Heart left ventricle (tissue), 16 donors: ENCODE measurements at regions not wholly inside any gene's neighbourhood (a gene's known extent, or its start where the extent isn't known, plus 50 kb on each side); places are given as distances from the start of the nearest gene placed in this dataset.
A peak's percentile ranks its signal among the peaks of the same experiment; 100 is the strongest.

Source experiments
- ATAC-seq, 4 donors: fragments of 200-7000 bp; cut with Tn5 transposase; one replicate each; pipeline ENCODE4 v1.9.1; 2020 to 2022; ENCODE audit warnings: moderate library complexity in 4 of 4, mild to moderate bottlenecking in 3 of 4, moderate number of reproducible peaks in 1 of 4
- DNase-seq, 5 donors: peaks; one replicate each; pipeline ENCODE4 v3.0.0-alpha.2; 2020
- H3K27ac ChIP-seq, 12 donors: fragments of 200-600 bp; sonication (generic) in 4 of 12; one replicate each; pipeline versions ENCODE4 v1.5.0 to v1.8.0; 2016 to 2022; ENCODE audit warnings: mild to moderate bottlenecking in 2 of 12
- H3K27me3 ChIP-seq, 9 donors: fragments of 200-600 bp; sonication (generic) in 2 of 9; one replicate each; pipeline versions ENCODE4 v1.5.1 to v1.8.0; 2016 to 2022; ENCODE audit warnings: mild to moderate bottlenecking in 3 of 9
- H3K36me3 ChIP-seq, 9 donors: fragments of 200-600 bp; sonication (generic) in 2 of 9; one replicate each; pipeline versions ENCODE4 v1.5.0 to v1.8.0; 2018 to 2022; ENCODE audit warnings: mild to moderate bottlenecking in 2 of 9
- H3K4me1 ChIP-seq, 12 donors: fragments of 200-600 bp; sonication (generic) in 4 of 12; one replicate each; pipeline versions ENCODE4 v1.5.0 to v1.8.0; 2016 to 2022; ENCODE audit warnings: mild to moderate bottlenecking in 3 of 12
- H3K4me3 ChIP-seq, 12 donors: fragments of 200-600 bp; sonication (generic) in 4 of 12; one replicate each; pipeline versions ENCODE4 v1.5.0 to v1.8.0; 2017 to 2022; ENCODE audit warnings: mild to moderate bottlenecking in 9 of 12, moderate library complexity in 4 of 12
- H3K9me3 ChIP-seq, 12 donors: fragments of 200-600 bp; sonication (generic) in 4 of 12; one replicate each; pipeline versions ENCODE4 v1.5.0 to v1.8.0; 2016 to 2022; ENCODE audit warnings: mild to moderate bottlenecking in 1 of 12
- POLR2A ChIP-seq, 2 donors: fragments of 450-650 bp; IDR thresholded peaks; one replicate each; pipeline ENCODE4 v1.6.1; 2017; ENCODE audit warnings: antibody characterized with exemption in 2 of 2, mild to moderate bottlenecking in 2 of 2, moderate library complexity in 2 of 2
- WGBS, 4 donors: extraction: QIAGEN DNeasy Blood & Tissue Kit in 2 of 4; methylation state at CpG; one replicate each; pipeline versions ENCODE4 v1.1.5 to v1.1.7; 2013 to 2018; 5-methylcytosine and 5-hydroxymethylcytosine counted together
- intact Hi-C, 10 donors: fragments of 100-400 bp; cut with DNase I; formaldehyde crosslinking; loops; one replicate each; pipeline versions ENCODE4 v1.11.1 to v1.14.2; 2022
- TF ChIP-seq, protein P1 (sequence below), 12 donors: fragments of 200-600 bp; sonication (generic) in 4 of 12; IDR thresholded peaks; one replicate each; pipeline versions ENCODE4 v1.5.0 to v1.8.0; 2018 to 2022; ENCODE audit warnings: antibody characterized with exemption in 12 of 12, mild to moderate bottlenecking in 5 of 12
- donor health status: ischemic (EF 13 %, LVEDD 7.1; RV severe dilation, severe dysfunction).
- donor health status: healthy with polysubstance abuse.
- donor health status: DM: no; HTN: yes; CAD: no.
- donor health status: DM: no; HTN: no; CAD: no.
- donor health status: ischemic (EF 25% LVEDD 6.9; RV normal size, moderate dysfunction).
- donor health status: ischemic (EF 25% LVEDD 5.7; RV mildly dilated, moderate dysfunction).
- donor health status: healthy.
- donor health status: DM: yes; HTN: yes; CAD: no.
- donor health status: ischemic (EF 35%, LVEDD 5.7; RV mildly dilated, moderate dysfunction).
- donor health status: nonischemic (EF 11% LVEDD 7.7; RV severe dilation, severe dysfunction).
- donor health status: DM: yes; HTN: yes; CAD: no.
- donor health status: PGD.
- donor health status: ischemic (EF 29% LVEDD 5.4; RV normal size, mild dysfunction).
- donor health status: nonischemic (EF 23%, LVEDD 6.1; RV moderate dilation, normal function).

DNA sequence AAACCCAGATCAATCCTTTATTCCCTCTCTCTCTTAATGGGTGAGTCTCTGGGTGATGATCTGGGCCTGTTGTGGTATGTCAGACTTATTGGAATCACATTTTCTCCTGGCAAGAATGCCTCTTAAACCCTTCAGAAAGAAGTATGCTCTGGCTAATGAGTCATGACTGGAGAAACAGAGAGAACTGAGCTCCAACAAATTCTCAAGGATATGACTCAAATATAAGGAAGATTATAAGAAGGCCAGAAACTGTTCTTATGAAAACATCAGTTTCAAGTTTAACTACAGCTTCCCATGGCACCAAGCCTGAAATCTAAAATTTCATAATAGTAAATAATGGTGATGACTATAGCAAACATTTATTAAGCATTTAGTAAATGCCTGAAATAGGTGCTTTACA lies 83.9 kb downstream of the OR5AK2 start:
- no peaks in the 10 kb centered on the region for H3K36me3 ChIP-seq
- peak overlapping the region in 4 of 12 donors; percentile 30 to 89 (median 53) for H3K27ac ChIP-seq
- ATAC-seq (peak in 3 of 4 donors; percentile 26 to 98 (median 68)), DNase-seq (no peak)
- H3K4me1 ChIP-seq = peaks cover 0 to 18% (median 0%) of the 10 kb centered on the region in 12 donors
- TF ChIP-seq, protein P1, sequence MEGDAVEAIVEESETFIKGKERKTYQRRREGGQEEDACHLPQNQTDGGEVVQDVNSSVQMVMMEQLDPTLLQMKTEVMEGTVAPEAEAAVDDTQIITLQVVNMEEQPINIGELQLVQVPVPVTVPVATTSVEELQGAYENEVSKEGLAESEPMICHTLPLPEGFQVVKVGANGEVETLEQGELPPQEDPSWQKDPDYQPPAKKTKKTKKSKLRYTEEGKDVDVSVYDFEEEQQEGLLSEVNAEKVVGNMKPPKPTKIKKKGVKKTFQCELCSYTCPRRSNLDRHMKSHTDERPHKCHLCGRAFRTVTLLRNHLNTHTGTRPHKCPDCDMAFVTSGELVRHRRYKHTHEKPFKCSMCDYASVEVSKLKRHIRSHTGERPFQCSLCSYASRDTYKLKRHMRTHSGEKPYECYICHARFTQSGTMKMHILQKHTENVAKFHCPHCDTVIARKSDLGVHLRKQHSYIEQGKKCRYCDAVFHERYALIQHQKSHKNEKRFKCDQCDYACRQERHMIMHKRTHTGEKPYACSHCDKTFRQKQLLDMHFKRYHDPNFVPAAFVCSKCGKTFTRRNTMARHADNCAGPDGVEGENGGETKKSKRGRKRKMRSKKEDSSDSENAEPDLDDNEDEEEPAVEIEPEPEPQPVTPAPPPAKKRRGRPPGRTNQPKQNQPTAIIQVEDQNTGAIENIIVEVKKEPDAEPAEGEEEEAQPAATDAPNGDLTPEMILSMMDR (IDR thresholded peaks at IDR 0.05) = no peak
- TF ChIP-seq POLR2A (IDR thresholded peaks at IDR 0.05) = no peak
- H3K9me3 ChIP-seq = peaks cover 0 to 3% (median 0%) of the 10 kb centered on the region in 12 donors
- no peaks in the 10 kb centered on the region for H3K27me3 ChIP-seq
- H3K4me3 ChIP-seq = no peak overlapping the region
- intact Hi-C loops = no loop called here

DNA sequence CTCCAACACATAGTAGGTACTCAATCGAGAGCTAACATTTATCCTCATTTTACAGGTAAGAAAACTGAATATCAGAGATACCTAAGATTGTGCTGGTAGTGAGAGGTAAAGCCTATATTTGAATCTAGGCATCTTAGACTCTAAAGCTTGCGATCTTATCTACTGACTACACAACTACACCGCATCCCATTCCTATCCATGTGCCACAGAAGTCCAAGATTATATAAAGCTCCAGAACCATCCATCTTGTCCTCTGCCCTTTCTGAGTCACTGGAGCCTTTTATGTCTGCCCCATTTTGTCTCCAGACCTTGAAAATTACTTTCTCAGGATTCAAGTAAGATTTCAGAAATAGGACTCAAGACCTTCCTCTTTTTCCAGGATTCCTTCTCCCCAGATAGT lies 84.4 kb downstream of the OR5AK2 start:
- intact Hi-C loops = no loop called here
- TF ChIP-seq POLR2A (IDR thresholded peaks at IDR 0.05) = no peak
- TF ChIP-seq, protein P1 (IDR thresholded peaks at IDR 0.05) = no peak
- Histone ChIP-seq H3K4me3 (no peak overlapping the region), H3K27ac (peak overlapping the region in 2 of 12 donors; percentile 50 to 89), H3K27me3 (no peaks in the 10 kb centered on the region), H3K4me1 (peaks cover 0 to 18% (median 0%) of the 10 kb centered on the region in 12 donors), H3K36me3 (no peaks in the 10 kb centered on the region), H3K9me3 (peaks cover 0 to 3% (median 0%) of the 10 kb centered on the region in 12 donors)
- 69 to 93% (median 87%) methylated on average over 3 of the region's 3 CpGs for WGBS, 4 donors
- no peak for DNase-seq
- ATAC-seq = no peak

DNA sequence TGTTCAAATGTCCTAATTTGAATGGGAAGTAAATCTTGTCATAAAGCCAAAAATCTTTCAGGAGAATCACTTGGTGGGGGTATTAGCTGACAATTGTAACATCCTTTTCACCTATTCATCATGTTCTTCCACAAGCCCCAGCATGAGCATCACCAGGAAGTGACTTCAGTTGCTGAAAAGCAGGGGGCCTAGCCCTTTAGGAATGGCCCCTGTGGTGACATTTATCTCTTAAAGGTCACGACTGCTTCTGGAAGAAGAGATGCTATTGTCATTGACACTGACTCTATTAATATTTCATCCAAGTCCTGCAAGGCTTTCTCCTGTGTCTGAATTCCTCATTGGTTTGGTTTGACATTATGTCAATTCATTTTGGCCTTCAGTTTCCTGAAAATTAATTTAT lies 92.6 kb downstream of the OR5AK2 start:
- no peak for TF ChIP-seq POLR2A (IDR thresholded peaks at IDR 0.05)
- TF ChIP-seq, protein P1 (IDR thresholded peaks at IDR 0.05) = no peak
- ATAC-seq = no peak

DNA sequence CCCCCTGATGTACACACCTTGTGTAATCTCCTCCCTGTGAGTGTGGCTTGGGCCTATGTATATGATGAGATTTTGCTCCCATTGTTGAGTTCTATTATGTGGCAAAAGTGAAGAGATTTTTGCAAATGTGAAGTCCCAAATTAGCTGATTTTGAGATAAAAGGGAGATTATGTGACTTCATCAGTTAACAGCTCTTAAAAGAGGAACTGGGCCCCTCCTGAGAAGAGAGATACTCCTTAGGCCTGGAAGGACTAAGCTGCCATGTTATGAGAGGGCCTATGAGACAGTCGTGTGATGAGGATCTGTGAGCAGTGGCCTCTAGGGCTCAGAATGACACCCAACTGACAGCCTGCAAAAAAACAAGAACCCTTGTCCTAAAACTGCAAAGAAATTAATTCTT lies 93.4 kb downstream of the OR5AK2 start:
- DNase-seq (no peak), ATAC-seq (no peak)
- Histone ChIP-seq H3K4me1 (no peaks in the 10 kb centered on the region), H3K27me3 (no peaks in the 10 kb centered on the region), H3K36me3 (no peaks in the 10 kb centered on the region), H3K4me3 (no peak overlapping the region), H3K9me3 (no peaks in the 10 kb centered on the region), H3K27ac (no peak overlapping the region)
- no peak for TF ChIP-seq POLR2A (IDR thresholded peaks at IDR 0.05)
- TF ChIP-seq, protein P1 (IDR thresholded peaks at IDR 0.05) = no peak
- WGBS, 4 donors = 84 to 100% (median 89%) methylated on average over 1 of the region's 1 CpG
- intact Hi-C loops = no loop called here

More for the DNA sequence above, 92.6 kb downstream of the OR5AK2 start:
- no peaks in the 10 kb centered on the region for H3K36me3 ChIP-seq
- H3K4me3 ChIP-seq = no peak overlapping the region
- H3K27ac ChIP-seq = no peak overlapping the region
- 42 to 67% (median 47%) methylated on average over 1 of the region's 1 CpG for WGBS, 4 donors
- H3K9me3 ChIP-seq = no peaks in the 10 kb centered on the region
- intact Hi-C loops = no loop called here
- no peaks in the 10 kb centered on the region for H3K27me3 ChIP-seq
- H3K4me1 ChIP-seq = no peaks in the 10 kb centered on the region
- DNase-seq = no peak
